HG02970 (cell line): ENCODE measurements at regions not wholly inside any gene's neighbourhood (a gene's known extent, or its start where the extent isn't known, plus 50 kb on each side); places are given as distances from the start of the nearest gene placed in this dataset.
"Not testable (repeated sequence)": the region's sequence is repeated elsewhere in the genome, so short reads cannot be mapped to it uniquely, and the experiment has no call there.

Experiments
- ATAC-seq: cut with Tn5 transposase; IDR thresholded peaks from one replicate; pipeline ENCODE4 v1.9.1; 2021; ENCODE audit warnings: mild to moderate bottlenecking, moderate library complexity, moderate number of reproducible peaks; ENCODE audit not compliant: unreplicated experiment, low FRiP score

DNA sequence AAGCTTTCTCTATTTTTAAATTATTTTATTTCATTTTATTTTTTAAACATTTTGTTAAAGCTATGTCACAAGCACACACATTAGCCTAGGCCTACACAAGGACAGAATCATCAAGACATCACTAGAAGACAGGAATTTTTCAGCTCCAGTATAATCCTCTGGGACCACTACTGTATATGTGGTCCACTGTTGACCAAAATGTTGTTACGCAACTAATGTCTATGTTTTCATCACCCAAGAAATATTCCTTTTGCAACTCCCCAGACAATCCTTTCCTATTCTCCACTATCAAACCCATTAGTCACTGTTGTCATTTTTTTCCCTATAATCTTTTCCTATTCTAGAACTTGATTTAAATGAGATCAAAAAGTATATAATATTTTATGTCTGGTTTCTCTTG, 2371.7 kb upstream of the C9orf72 start:
- no peak for ATAC-seq

DNA sequence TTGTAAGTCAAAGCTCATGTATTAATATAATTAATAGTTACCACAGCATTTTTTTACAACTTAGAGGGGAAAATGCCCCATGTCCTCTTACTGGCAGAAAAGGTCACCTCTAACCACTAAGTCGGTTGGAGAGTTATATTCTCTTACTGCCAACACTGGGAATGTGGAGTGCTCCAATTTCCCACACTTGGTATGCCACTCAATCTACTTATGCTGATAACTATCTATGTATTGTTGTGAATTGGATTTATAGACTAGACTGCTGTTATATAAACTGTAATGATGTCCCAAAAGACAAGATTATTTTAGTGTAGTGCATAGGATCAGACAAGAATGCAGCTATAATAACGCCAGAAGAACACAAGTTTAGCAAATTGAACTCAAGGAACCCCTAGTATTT, 2385.2 kb upstream of the C9orf72 start:
- ATAC-seq: no peak

DNA sequence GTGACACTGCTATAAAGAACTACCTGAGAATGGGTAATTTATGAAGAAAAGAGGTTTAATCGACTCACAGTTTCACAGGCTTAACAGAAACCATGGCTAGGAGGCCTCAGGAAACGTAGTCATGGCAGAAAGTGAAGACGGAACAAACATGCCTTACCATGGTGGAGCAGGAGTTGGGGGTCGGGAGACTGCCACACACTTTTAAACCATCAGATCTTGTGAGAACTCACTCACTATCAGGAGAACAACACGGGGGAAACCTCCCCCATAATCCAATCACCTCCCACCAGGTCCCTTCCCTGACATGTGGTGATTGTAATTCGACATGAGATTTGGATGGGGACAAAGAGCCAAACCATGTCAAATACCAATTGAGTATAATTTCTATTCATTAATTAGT, 2392.6 kb upstream of the C9orf72 start:
- ATAC-seq: no peak

DNA sequence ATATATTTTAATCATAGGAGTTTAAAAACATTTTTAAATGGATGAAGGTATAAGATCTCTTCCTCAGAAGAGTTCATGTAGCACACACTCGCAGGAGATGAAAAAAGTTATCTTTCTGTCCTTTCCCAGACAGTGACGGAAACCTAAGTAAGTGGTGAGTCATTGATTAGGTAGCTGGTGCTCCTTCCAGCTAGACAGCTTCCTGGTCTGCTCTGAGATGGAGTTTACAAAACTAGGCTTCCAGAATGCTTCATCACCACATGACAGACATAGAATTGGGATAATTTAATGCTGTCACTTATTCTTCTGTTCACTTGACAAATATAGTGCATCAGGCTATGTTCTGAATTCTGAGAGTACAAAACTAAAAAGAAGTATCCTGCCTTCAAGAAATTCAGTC, 2393.0 kb upstream of the C9orf72 start:
- ATAC-seq: no peak

DNA sequence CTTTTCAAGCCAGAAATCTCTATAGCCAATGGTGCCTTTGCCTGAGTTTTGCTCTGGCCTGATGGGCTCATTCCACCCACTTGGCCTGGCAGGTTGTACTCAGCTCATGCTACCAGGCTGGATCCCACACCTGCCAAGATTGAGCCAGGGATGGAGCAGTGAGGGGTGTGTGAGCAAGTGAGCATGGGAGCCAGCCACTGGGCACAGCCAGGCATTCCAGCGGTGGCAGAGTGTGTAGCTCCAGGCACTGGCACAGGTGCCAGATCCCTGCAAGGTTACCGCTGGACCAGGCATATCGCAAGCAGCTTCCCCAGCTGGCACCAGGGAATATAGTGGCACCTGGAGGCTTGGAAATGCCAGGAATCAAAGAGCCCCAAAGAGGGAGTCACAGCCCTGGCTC, 2395.6 kb upstream of the C9orf72 start:
- ATAC-seq: no peak

DNA sequence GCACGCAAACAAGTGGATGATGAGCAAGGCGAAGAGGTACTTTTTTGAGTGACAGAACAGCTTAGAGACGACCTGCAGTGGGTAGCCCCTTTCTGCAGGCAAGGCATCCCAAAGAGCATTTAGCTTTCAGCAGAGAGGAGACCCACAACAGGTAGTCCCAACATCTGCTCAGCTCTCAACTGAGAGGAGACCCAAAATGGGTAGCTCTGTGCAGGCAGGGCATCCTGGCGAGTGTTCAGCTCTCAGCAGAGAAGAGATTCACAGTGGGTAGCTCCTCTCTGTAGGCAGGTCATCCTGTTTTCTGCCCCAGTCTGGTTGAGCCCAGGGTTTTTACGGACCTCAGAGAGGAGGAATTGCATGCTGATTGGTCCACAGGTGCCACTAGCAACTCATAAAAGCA, 2396.1 kb upstream of the C9orf72 start:
- no peak for ATAC-seq

DNA sequence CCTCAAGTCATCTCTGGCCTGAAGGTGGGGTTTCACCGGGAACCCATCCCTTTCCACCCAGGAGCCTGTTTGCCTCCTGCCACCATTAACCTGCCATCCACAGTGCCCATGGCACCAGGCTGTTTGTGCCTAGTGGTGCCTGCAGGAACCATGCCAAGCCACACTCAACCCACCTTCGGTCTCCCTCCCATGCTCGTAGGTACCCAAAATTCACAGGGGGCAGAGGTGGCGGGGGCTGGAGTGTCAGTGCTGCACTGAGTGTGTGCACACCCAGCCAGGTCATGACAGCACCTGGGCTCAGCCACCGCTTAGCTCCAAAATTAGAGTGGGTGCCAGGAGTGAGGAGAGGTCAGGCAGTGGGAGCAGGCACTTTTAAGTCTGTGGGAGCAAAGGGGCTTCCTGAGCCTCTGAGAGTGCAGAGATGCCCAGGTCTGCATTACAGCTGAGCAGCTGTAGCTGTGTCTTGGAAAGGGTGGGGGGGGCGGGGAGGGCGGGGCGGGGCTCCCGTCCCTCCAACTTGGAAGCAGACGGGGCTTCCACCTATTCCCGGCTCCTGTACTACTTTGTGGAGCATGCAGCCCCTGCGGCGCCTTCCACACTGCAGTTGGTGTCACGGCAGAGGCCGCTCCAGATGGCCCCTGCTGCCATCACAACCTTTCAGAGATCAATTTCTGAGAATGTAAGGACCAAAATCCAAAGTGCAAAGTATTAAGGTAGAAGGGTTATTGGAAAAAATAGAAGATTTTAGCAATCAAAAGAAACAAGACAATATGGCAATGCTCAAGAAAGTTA, 2396.8 kb upstream of the C9orf72 start:
- no peak for ATAC-seq

DNA sequence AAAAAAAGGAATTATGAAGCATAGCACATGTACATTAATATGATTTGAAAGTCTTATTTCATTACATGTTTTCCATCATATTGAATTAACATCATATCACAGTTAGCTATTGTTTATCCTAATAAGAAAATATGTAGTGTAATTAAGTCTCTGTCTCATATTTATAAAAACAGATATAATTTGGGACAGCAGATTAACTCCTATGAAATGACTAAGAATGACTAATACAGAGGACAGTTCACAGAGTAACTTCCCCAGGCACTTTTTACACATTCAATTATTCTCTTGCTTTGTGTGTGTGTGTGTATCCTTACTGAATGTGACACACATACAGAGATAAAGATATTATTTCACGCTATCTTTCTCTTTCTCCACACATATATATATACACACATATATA, 2400.9 kb upstream of the C9orf72 start:
- ATAC-seq: no peak

DNA sequence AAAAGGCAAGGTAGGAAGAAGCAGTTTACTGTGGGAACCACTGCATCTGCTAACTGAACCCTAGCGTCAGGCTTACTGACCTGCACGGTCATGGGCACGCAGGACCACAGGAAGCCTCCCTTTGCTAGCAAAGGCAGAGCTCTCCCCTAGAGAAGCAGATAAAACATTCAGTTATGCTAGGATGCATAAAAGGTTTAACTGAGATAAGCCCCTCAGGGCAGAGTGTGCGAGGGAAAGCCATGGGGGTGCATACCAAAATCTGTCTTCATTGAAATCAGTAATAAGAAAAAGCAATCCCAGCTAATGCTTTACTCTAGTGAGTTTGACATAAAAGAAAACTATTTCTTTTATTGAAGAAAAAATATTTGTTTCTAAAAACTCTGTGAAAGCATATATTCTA, 2403.7 kb upstream of the C9orf72 start:
- no peak for ATAC-seq

DNA sequence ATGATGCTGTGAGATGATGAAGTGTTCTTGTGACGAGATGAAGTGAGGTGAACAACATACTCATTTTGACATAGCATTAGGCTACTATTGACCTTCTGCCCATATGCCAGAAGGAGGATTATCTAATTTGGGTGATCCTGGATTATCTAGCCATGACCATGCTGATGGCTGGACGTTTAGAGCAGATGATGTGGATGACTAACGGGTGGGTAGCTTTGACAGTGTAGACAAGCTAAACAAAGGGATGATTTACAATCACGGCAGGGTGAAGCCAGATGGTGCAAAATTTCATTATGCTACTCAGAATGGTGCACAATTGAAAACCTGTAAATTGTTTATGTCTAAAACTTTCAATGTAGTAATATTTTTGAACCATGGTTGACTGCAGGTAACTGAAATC, 2403.4 kb upstream of the ACO1 start:
- no peak for ATAC-seq

DNA sequence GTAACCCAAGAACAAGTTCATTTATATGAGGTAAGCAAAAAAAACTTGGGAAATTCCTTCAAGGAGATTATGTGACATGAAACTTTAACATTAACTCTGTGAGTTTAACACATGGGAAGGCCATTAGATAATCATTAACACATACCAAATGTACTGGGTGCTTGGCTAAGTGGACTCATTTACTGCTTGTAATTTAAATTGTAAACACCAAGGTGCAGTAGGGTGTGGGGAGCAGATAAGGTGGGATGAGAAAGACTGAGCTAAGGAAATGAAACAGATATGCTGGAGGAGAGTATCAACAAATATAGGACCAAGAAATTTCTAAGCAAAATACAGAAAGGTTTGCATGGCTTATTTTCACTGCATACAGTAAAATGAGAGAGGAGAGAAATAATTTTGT, 2384.8 kb upstream of the ACO1 start:
- ATAC-seq: no peak

DNA sequence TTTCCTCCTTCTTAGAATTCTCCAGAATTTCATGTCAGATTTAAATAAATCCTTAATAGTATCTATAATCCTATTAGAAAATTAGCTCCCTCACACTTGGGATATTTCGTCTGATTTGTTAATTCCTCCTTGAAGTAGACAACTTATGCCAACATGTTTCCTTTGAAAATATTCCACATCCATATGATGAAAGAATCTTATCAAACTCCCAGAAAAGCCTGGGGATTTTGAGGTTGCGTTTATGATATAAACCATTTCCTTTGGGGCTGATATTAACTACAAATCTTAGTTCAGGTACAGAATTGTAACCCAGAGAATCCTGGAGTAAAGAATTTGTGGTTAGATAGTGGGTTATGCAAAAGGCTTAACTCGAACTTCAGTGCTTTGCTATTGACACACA, 2373.8 kb upstream of the ACO1 start:
- ATAC-seq: no peak

DNA sequence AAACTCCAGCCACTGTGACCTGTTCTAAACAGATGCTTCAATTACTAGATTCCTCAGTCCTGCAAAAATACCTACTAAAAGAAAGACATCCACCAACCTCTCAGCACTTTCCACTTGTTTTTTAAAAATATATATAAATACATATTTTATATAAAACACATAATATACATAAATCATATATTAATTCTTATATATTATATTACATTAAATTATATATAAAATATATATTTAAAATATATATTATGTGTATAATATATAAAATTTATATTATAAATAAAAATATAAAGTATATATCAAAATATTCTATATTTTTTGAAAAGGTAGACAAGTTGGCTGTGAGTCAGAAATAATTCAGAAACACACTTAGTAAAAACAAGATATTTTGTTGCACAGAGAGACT, 2371.8 kb upstream of the ACO1 start:
- ATAC-seq: no peak

DNA sequence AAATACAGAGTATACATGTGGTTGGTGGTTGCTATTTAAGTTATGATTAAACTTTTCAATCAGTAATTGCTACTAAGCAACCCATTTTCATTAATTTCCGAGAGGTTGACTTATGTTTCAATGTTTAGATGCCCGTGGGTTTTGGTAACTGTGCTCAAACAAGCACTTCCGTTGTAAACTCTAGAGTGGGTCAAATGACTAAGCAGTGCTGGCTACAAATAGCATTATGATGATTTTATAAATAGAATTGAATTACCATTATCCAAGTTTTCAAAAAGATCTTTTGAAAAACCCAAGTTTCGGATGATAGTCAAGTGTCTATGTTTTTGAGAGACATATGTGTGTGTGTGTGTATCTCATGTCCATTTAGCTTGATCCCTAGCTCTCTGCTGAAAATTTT, 2369.4 kb upstream of the ACO1 start:
- no peak for ATAC-seq

DNA sequence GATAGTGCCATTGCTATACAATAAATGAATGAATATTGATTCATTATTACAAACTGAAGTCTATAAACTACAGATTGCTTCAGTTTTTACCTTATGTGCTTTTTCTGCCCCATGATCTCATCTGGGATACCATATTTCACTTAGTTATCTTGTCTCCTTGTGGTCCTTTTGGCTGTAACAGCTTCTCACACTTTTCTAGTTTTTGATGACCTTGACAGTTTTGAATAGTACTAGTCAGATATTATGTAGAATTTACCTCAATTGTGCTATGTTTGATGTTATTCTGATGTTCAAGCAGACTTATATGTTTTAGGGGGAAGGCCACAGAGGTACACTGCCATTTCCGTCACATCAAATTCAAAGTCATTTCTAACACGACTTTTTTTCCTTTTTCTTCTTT, 2364.3 kb upstream of the ACO1 start:
- ATAC-seq: no peak

DNA sequence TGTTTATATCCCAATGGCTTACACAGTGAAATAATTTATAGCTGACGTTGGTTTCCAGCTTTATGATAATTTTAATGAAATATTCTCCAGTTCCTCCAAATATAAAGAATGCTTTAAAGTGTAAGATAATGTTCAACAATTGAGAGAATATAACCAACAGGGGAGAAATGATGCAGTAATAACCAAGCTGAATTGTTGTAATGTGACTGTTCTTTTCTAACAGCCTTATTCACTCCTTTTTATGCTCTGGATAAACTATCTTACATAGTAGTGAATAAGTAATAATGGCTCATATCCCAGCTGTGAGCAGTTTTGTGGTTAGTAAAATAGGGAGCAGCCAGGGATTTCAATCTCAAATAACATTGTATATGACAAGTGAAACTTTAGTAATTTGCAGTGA, 2348.7 kb upstream of the ACO1 start:
- ATAC-seq: no peak

DNA sequence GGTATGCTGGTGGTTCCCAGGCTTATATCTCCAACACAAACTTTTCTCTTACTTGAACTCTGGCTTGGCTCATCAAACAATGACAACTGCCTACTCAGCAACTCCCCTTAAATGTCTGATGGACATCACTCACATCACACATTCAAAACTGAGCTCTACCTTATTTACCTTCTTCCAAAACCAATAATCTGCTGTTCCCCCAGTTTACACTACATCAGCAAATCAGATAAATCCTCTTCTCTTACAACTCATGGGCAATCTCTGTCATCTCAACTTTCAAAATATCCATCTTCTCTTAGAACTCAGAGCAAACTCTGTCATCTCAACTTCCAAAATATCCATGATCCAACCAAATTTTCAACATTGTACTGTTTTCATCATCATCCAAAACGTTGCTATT, 2347.9 kb upstream of the ACO1 start:
- ATAC-seq: no peak

DNA sequence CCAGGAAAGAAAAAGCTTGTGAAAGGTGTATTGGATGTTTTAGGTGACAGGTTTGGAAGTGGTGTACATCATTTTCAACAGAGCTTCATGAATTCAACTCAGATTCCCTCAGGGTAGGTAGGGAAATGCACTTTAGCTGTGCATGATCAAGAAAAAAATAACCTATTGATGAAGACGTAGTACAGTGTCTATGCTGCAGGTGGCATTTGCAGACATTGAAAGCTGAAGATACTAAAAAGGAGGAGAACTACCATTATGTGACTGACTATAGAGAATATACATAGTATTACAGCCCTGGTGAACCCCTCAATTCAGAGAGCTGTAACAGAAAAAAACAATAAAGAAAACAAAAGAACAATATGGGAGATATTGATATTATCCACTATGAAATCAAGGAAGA, 2344.7 kb upstream of the ACO1 start:
- no peak for ATAC-seq

DNA sequence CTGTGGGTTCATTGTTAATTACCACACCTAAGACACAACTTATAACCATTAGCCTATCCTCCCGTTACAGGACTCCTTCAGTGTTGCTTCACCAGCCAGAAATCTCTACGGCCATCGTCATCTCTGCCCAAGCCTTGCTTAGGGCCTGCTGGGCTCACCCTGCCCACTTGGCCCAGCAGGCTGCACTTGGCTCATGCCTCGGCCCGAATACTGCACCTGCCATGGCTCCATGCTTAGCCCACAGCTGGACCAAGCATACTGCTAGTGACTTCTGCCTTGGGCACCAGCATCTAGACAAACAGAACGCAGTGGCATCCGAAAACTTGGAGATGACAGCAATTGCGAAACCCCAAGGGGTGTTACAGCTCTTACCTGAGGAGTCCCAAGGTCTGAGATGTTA, 2336.0 kb upstream of the ACO1 start:
- ATAC-seq: no peak

DNA sequence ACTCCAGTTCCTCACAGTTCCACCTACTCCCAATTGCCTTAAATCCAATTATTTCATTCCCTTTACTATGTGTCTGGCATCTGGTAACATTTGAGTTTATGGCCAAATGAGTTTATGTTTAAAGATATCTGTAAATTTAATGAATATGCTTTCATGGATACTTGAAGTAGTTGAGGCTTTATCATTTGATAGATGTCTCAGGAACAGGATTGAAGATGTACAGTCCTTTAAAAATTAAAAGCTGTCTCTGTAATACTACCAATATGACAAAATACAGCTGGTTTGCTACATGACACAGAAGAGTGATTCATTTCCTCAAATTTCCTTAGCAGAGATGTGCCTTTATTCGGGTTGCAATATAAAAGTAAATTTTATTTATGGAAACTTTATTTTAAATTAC, 2326.0 kb upstream of the ACO1 start:
- no peak for ATAC-seq

DNA sequence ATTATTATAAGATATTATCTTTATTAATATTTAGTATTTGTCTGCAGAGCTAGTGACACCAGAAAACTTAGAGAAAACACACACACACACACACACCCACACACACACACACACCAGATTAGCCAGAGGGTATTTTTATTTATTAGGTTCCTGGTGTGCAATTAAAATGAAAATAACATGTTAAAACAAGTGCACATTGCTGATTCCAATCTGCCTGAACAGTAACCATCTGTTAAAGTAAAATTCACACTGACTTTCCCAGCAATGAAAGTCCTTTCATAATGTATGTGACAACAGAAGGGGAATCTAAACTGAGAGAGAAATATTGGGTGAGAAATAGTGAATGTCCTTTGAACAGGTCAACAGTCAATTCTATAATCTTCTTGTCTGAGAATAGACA, 2323.5 kb upstream of the ACO1 start:
- no peak for ATAC-seq

DNA sequence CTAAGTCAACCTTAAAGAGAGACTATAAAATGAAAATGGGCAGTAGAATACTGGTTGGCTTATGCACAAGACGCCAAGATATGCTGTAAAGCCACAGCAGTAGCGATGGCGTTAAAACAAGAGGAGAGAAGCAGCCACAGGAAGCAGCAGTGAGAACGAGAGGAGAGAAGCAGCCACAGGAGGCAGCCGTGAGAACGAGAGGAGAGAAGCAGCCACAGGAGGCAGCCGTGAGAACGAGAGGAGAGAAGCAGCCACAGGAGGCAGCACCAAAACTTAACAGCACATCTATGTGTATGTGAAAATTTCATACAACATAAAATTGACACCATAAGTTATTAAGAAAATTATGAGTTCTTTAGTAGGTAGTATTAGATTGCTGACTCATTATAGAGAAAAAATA, 2318.6 kb upstream of the ACO1 start:
- no peak for ATAC-seq

DNA sequence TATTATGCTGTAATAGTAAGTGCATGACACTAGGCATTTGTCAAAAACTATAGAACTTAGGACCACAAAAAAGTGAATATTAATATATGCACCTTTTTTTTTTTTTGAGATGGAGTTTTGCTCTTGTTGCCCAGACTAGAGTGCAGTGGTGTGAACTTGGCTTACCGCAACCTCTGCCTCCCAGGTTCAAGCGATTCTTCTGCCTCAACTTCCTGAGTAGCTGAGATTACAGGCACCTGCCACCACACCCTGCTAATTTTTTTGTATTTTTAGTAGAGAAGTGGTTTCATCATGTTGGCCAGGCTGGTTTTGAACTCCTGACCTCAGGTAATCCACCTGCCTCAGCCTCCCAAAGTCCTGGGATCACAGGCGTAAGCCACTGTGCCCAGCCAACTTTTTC, 2315.2 kb upstream of the ACO1 start:
- not testable (repeated sequence) for ATAC-seq
